Peyer's patch (tissue), 4 donors: ENCODE measurements at regions not wholly inside any gene's neighbourhood (a gene's known extent, or its start where the extent isn't known, plus 50 kb on each side); places are given as distances from the start of the nearest gene placed in this dataset.

Experiments used
- POLR2A ChIP-seq, 2 donors: fragments of 450-650 bp; IDR thresholded peaks; one replicate each; pipeline ENCODE4 v1.5.1; 2017; ENCODE audit warnings: antibody characterized with exemption in 2 of 2, mild to moderate bottlenecking in 2 of 2, moderate library complexity in 2 of 2
- TF ChIP-seq, protein P1 (sequence below), 6 experiments: fragments of 450-650 bp in 4 of 6; fragments of 200-600 bp in 2 of 6; sonication (generic) in 1 of 6; IDR thresholded peaks; one replicate each; pipeline ENCODE4 v1.5.1; 2017 to 2019; ENCODE audit warnings: antibody characterized with exemption in 6 of 6, mild to moderate bottlenecking in 3 of 6, moderate library complexity in 1 of 6

DNA sequence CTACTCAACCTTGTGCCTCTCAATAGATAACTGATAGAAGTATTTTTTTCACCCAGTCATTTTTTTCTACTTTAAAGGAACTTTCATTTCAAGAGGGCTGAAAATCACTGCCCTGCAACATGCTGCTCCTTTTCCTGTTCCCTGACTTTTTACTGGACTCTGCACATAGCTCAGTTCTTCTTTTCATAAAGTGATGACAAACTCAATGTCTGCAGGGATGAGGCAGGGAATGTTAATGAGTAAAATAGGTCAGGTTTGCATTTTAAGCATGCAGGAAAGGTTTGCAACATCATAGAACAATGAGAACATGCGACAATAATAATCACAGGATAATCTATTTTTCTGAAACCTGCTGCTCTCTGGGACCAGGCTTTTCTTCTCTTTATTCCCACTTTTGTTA is 172.2 kb upstream of the SGCD start:
- TF ChIP-seq, protein P1, sequence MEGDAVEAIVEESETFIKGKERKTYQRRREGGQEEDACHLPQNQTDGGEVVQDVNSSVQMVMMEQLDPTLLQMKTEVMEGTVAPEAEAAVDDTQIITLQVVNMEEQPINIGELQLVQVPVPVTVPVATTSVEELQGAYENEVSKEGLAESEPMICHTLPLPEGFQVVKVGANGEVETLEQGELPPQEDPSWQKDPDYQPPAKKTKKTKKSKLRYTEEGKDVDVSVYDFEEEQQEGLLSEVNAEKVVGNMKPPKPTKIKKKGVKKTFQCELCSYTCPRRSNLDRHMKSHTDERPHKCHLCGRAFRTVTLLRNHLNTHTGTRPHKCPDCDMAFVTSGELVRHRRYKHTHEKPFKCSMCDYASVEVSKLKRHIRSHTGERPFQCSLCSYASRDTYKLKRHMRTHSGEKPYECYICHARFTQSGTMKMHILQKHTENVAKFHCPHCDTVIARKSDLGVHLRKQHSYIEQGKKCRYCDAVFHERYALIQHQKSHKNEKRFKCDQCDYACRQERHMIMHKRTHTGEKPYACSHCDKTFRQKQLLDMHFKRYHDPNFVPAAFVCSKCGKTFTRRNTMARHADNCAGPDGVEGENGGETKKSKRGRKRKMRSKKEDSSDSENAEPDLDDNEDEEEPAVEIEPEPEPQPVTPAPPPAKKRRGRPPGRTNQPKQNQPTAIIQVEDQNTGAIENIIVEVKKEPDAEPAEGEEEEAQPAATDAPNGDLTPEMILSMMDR (IDR thresholded peaks at IDR 0.05): no peak
- TF ChIP-seq POLR2A (IDR thresholded peaks at IDR 0.05): no peak
